Hepatic stellate cell (primary cell): ENCODE measurements at regions not wholly inside any gene's neighbourhood (a gene's known extent, or its start where the extent isn't known, plus 50 kb on each side); places are given as distances from the start of the nearest gene placed in this dataset.
"Not testable (repeated sequence)": the region's sequence is repeated elsewhere in the genome, so short reads cannot be mapped to it uniquely, and the experiment has no call there.

Experiments used
- DNase-seq: peaks from one replicate; pipeline ENCODE4 v3.0.0; 2011; ENCODE audit warnings: low spot score

- no peak for DNase-seq
These were observed 348.3 kb downstream of the BCKDHB start for GRCh38 chr6:80454661-80455365.

- peak; percentile 24 for DNase-seq
These were observed 347.7 kb downstream of the BCKDHB start for GRCh38 chr6:80454197-80454596.

- no peak for DNase-seq
These were observed 343.3 kb downstream of the BCKDHB start for GRCh38 chr6:80449726-80450125.

- no peak for DNase-seq
These were observed 340.1 kb downstream of the BCKDHB start for GRCh38 chr6:80446454-80447045.

GRCh38 chr6:80445751-80446150 lies 339.3 kb downstream of the BCKDHB start:
- DNase-seq = no peak

GRCh38 chr6:80442366-80442765 lies 335.9 kb downstream of the BCKDHB start:
- DNase-seq = no peak

- DNase-seq = no peak
These were observed 334.7 kb downstream of the BCKDHB start for GRCh38 chr6:80441131-80441530.

GRCh38 chr6:80440496-80441115 lies 334.1 kb downstream of the BCKDHB start:
- DNase-seq = no peak

GRCh38 chr6:80439721-80440470 lies 333.4 kb downstream of the BCKDHB start:
- DNase-seq = no peak

GRCh38 chr6:80438772-80439171 lies 332.3 kb downstream of the BCKDHB start:
- DNase-seq = peak; percentile 44

- DNase-seq = no peak
These were observed 331.3 kb downstream of the BCKDHB start for GRCh38 chr6:80437801-80438200.

- DNase-seq = no peak
These were observed 330.8 kb downstream of the BCKDHB start for GRCh38 chr6:80437221-80437620.

- DNase-seq = no peak
These were observed 330.2 kb downstream of the BCKDHB start for GRCh38 chr6:80436663-80437062.

GRCh38 chr6:80435457-80435856 lies 329.0 kb downstream of the BCKDHB start:
- no peak for DNase-seq

- no peak for DNase-seq
These were observed 328.4 kb downstream of the BCKDHB start for GRCh38 chr6:80434691-80435350.

GRCh38 chr6:80433673-80434025 lies 327.2 kb downstream of the BCKDHB start:
- no peak for DNase-seq

- DNase-seq = no peak
These were observed 326.7 kb downstream of the BCKDHB start for GRCh38 chr6:80433010-80433672.

GRCh38 chr6:80425089-80425823 lies 318.8 kb downstream of the BCKDHB start:
- peak; percentile 46 for DNase-seq

- no peak for DNase-seq
These were observed 305.0 kb downstream of the BCKDHB start for GRCh38 chr6:80411486-80411885.

GRCh38 chr6:80407976-80408375 lies 301.5 kb downstream of the BCKDHB start:
- DNase-seq = not testable (repeated sequence)

GRCh38 chr6:80404889-80405288 lies 298.4 kb downstream of the BCKDHB start:
- no peak for DNase-seq
